ENCODE measurements at regions not wholly inside any gene's neighbourhood (a gene's known extent, or its start where the extent isn't known, plus 50 kb on each side); places are given as distances from the start of the nearest gene placed in this dataset.

DNA sequence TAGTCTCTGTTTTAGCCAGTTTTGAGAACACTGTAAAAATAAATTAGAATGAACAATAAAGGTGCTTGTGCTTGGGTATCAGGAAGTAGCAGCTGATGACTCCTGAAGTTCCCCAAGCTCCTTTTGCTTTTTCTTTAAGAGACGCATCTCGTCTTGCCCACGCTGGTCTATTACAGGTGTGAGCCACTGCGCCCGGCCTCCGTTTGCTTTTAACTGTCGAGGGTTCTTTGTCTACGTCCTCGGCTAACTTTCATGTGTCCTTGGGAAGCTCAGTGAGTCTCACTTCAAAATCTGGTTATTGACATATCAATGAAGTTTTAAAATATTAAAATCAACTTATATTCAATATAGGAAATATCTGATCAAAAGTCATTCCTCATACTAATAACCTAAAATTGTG, 246.5 kb downstream of the FBXO15 start:
- TF ChIP-seq, protein P1, sequence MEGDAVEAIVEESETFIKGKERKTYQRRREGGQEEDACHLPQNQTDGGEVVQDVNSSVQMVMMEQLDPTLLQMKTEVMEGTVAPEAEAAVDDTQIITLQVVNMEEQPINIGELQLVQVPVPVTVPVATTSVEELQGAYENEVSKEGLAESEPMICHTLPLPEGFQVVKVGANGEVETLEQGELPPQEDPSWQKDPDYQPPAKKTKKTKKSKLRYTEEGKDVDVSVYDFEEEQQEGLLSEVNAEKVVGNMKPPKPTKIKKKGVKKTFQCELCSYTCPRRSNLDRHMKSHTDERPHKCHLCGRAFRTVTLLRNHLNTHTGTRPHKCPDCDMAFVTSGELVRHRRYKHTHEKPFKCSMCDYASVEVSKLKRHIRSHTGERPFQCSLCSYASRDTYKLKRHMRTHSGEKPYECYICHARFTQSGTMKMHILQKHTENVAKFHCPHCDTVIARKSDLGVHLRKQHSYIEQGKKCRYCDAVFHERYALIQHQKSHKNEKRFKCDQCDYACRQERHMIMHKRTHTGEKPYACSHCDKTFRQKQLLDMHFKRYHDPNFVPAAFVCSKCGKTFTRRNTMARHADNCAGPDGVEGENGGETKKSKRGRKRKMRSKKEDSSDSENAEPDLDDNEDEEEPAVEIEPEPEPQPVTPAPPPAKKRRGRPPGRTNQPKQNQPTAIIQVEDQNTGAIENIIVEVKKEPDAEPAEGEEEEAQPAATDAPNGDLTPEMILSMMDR (IDR thresholded peaks at IDR 0.05): no peak
- no peak for TF ChIP-seq POLR2A (IDR thresholded peaks at IDR 0.05)
